HG03039 (cell line): ENCODE measurements at regions not wholly inside any gene's neighbourhood (a gene's known extent, or its start where the extent isn't known, plus 50 kb on each side); places are given as distances from the start of the nearest gene placed in this dataset.
A peak's percentile ranks its signal among the peaks of the same experiment; 100 is the strongest.
"Not testable (repeated sequence)": the region's sequence is repeated elsewhere in the genome, so short reads cannot be mapped to it uniquely, and the experiment has no call there.

ENCODE experiments used
- ATAC-seq: cut with Tn5 transposase; IDR thresholded peaks from one replicate; pipeline ENCODE4 v1.9.1; 2021; ENCODE audit warnings: mild to moderate bottlenecking, moderate library complexity; ENCODE audit not compliant: unreplicated experiment

DNA sequence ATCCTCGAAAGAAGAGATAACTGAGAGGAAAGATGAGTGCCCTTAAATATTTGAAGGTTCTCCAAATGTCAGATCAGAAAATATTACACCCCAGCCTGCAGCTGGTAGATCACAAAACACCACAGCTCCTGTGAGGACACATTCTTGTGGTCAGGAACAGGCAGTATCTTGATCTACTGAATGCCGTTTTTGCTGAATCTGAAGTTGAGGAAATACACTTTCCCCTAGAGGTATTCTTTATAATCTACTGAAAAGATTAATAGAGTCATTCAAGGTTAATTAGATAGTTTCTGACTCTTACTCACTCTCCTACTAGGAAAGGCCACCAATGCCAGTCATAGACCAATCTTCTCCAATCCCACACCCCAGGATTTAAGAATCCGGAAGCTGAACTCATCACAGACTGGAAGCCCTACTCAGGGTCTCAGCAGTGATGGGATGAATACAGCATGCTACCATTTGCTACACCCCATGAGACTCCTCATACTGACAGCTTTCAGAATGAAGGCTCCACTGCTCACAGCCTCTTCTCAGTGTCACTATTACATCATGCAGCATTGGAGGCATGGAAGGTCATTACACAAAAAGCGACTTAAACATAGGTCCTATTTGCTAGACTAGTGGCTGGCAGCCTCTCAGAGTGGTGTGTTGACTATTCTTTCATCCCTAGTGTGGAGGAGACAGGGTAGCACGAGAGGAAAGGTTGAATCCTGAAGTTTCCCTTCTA, 143.9 kb upstream of the SLC1A3 start:
- no peak for ATAC-seq

- ATAC-seq, result not testable (repeated sequence)
Measured at GRCh38 chr5:36475942-36476341, 130.5 kb upstream of the SLC1A3 start.

DNA sequence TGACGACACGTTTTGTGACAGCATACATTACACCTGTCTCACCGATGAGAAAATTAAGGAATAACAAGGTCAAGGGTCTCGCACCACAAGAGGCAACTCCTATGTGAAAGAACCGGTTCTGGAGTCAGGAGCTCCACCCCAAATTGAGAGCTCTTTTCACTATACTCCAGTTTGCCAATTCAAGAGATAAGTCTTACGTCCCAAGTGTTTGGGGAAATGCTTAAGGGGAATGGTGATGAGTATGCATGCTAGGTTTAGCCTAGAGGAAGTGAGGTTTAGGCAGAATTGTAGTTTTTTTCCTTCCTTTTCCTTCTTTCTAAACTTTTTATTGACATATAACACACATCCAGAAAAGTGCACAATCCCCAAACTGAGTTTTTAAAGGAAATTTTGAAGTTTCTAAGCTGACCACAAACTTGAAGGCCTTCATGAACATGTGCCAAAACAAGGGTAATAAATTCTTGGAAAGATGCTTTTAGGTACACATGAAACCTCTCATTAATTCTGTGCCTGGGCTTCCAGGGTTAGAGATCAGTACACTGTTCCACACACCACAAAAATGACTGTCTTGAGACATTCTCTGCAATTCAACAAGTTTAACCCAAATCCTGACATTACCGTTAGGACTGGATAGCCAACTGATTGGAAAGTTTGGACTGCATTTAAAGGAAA, 127.6 kb upstream of the SLC1A3 start:
- no peak for ATAC-seq

DNA sequence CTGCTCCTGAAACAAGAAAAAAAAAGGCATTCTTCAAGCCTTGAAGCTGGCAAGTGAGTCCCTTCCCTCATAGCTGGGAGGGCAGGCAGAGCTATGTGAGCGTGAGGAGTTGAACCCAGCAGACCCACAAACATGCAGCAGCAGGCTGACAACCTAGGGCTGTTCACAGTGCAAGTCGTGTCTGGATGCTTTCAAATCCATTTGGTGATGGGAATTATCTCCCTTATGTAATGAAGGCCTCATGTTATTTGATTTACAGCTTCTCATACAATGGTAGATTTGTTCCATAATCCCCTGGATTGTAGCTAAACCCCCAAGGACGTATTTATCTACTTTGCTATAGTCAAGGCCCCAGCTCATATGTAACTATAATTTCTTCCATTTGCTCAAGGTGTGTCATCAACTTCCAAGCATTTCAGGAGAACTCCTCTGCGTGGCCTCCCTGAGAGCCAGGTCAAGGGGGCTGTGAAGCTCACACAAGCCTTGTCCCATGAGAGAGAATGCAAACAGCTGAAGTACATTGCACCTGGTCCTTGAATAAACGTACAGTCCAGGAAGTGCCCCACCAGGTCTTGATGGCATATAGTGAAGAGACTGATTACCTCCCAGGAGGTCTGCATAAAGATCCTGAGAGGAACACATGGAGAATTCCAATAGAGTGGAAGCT, 124.8 kb upstream of the SLC1A3 start:
- no peak for ATAC-seq

DNA sequence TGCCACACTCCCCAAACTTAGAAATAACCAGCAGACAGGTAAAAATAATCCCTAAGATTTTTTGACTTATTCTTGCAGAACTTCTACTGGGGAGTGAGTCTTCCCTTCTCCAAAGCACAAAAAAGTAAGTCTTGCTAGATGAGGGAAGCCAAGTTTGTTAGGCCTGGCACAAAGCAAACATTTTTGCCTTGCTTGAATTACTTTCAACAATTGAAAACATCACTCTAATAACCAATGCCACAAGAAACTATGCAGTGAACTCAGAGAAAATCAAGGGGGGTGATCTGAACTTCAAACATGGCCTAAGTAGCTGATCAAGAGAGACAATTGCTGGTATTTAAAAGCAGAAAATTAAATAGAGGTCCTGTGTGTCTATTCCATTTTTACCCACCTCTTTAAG, 123.6 kb upstream of the SLC1A3 start:
- no peak for ATAC-seq

DNA sequence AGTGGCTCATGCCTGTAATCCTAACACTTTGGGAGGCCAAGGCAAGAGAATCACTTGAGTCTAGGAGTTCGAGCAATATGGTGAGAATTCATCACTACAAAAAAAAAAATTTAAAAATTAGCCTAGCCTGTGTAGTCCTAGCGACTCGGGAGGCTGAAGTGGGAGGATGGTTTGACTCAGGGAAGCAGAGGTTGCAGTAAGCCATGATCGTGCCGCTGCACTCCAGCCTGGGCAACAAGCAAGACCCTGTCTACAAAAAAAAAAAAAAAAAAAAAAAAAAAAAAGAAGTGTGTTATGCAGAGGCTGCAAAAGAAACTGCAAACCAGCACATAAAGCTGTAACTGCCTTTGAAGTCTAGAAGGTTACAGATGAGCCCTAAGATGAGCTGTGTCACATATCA, 116.9 kb upstream of the SLC1A3 start:
- ATAC-seq, result no peak

GRCh38 chr5:36491856-36492255, 114.5 kb upstream of the SLC1A3 start:
- no peak for ATAC-seq

- no peak for ATAC-seq
Measured at GRCh38 chr5:36492984-36493654, 113.3 kb upstream of the SLC1A3 start.

- ATAC-seq, result no peak
Measured at GRCh38 chr5:36494028-36494427, 112.4 kb upstream of the SLC1A3 start.

- ATAC-seq, result no peak
Measured at GRCh38 chr5:36494841-36495601, 111.4 kb upstream of the SLC1A3 start.

DNA sequence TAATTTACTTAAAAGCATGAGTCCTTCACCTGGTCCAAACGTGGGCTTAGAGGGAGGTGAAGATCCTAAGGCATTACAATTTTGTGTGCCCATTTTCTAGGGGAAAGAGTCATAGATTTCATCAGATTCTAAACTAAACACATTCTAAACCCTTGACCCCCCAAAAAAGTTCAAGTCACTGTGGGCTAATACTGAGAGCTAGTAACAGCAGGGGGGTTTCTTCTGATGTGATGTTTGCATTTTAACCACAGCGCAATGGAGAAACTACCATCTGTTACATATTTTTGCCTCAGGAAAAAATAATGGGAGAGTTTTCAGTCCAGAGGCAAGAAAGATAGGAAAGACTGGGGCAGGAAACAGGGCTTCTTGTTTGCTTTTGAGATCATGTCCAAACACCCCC, 110.8 kb upstream of the SLC1A3 start:
- no peak for ATAC-seq

DNA sequence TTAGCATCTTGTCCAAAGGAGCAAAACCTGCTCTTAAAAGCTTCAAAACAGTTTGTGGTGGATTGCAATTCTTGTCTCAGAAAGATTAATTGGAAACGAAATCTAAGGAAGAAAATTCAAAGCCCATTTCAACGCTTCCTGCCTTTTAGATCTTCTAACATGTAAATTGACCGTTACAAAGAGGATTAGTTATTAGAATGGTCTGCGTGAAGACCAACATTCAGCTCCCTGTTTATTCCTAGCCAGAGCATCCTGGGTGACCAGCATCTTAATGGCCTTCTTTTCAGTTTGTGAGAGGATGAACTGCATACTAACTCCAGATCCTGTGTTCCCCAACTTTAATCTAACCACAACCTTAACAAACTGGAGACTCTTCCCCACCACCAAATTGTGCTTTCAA, 109.9 kb upstream of the SLC1A3 start:
- ATAC-seq, result no peak

GRCh38 chr5:36502608-36503007, 103.8 kb upstream of the SLC1A3 start:
- no peak for ATAC-seq

DNA sequence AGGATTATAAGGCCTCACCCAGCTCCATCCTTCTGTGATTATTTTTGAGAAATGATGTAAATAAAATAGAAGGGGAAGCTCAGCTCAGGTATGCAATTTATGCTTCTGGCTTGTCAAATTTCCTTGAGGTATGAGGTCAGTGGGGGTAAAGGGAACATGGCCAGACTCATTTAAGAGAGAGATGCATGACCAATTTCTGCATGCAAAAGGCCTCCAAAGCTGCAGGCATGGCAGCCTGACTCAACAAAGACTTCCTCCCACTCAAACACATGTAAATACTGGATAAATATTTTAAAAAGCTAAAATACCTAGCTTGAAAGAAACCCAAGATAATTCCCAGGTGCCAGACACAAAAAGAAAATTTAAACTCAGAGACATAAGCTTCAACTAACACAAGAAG, 101.4 kb upstream of the SLC1A3 start:
- ATAC-seq, result no peak

- ATAC-seq, result peak; percentile 73
Measured at GRCh38 chr5:36507332-36507952, 99.0 kb upstream of the SLC1A3 start.

GRCh38 chr5:36508331-36508730, 98.1 kb upstream of the SLC1A3 start:
- ATAC-seq, result not testable (repeated sequence)

GRCh38 chr5:36513647-36514046, 92.8 kb upstream of the SLC1A3 start:
- ATAC-seq, result not testable (repeated sequence)

DNA sequence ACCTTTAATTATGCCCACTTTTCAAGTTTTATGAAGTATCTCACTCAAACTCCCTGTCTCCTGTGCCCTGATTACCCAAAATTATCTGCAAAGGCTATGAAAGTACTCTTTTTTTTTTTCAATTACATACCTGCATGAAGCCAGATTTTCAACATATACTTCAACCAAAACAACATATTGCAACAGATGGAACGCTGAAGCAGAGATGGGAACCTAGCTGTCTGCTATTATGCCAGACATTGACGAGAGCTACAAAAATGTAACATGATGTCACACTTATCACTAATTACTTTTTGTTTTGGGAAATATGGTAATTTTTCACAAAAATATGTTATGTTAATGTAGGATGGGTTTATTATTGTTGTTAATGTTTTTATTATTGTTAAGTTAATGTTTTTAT, 86.5 kb upstream of the SLC1A3 start:
- no peak for ATAC-seq

DNA sequence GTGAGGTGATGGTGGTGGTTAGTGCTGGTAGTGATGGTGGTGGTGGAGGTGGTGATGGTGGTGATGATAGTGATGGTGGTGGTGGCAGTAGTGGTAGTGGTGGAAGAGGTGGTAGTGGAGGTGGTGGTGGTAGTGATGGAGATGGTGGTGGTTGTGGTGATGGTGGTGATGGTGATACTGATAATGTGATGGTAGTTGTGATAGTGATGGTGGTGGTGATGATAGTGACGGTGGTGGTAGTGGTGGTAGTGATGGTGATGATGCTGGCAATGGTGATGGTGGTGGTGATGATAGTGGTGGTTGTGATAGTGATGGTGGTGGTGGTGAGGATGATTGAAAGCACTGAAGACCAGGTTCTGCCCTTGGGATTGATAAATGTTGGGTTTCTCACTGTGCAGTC, 85.2 kb upstream of the SLC1A3 start:
- ATAC-seq, result no peak
